Right lobe of liver (tissue), 6 donors: ENCODE measurements at regions not wholly inside any gene's neighbourhood (a gene's known extent, or its start where the extent isn't known, plus 50 kb on each side); places are given as distances from the start of the nearest gene placed in this dataset.

ENCODE experiments used
- ATAC-seq, 4 donors: fragments of 200-7000 bp; cut with Tn5 transposase; one replicate each; pipeline ENCODE4 v1.9.1; 2020; ENCODE audit warnings: mild to moderate bottlenecking in 4 of 4, moderate library complexity in 4 of 4
- DNase-seq, 3 donors: peaks; one replicate each; pipeline ENCODE4 v3.0.0-alpha.2; 2020
- H3K27ac ChIP-seq, 3 donors: fragments of 200-600 bp; one replicate each; pipeline ENCODE4 v1.8.0; 2022
- H3K27me3 ChIP-seq, 2 donors: fragments of 200-600 bp; one replicate each; pipeline ENCODE4 v1.8.0; 2022
- H3K36me3 ChIP-seq, 4 donors: fragments of 200-600 bp; sonication (generic) in 1 of 4; one replicate each; pipeline versions ENCODE4 v1.5.1 to v1.8.0; 2017 to 2022; ENCODE audit warnings: control low read depth in 1 of 4
- H3K4me1 ChIP-seq, 4 donors: fragments of 200-600 bp; sonication (generic) in 1 of 4; one replicate each; pipeline versions ENCODE4 v1.5.1 to v1.8.0; 2017 to 2022; ENCODE audit warnings: control low read depth in 1 of 4
- H3K4me3 ChIP-seq, 3 donors: fragments of 200-600 bp; one replicate each; pipeline ENCODE4 v1.8.0; 2022
- H3K9me3 ChIP-seq, 4 donors: fragments of 200-600 bp; sonication (generic) in 1 of 4; one replicate each; pipeline versions ENCODE4 v1.5.1 to v1.8.0; 2017 to 2022; ENCODE audit warnings: control low read depth in 1 of 4
- POLR2A ChIP-seq: fragments of 450-650 bp; IDR thresholded peaks from one replicate; pipeline ENCODE4 v1.6.1; 2017; ENCODE audit warnings: antibody characterized with exemption, mild to moderate bottlenecking
- WGBS: methylation state at CpG from one replicate; pipeline ENCODE4 v1.1.6; 2018; ENCODE audit warnings: low coverage, low lambda C conversion rate; ENCODE audit not compliant: insufficient coverage; ENCODE audit errors: missing lambda C conversion rate; 5-methylcytosine and 5-hydroxymethylcytosine counted together
- intact Hi-C, 2 donors: fragments of 100-400 bp; cut with DNase I; formaldehyde crosslinking; loops; one replicate each; pipeline versions ENCODE4 v1.11.2 to v1.14.1; 2022
- TF ChIP-seq, protein P1 (sequence below), 4 donors: fragments of 200-600 bp in 3 of 4; fragments of 450-650 bp in 1 of 4; IDR thresholded peaks; one replicate each; pipeline versions ENCODE4 v1.5.1 to v1.8.0; 2016 to 2022; ENCODE audit warnings: antibody characterized with exemption in 4 of 4, mild to moderate bottlenecking in 2 of 4
- donor health status: DM: no; HTN: yes; CAD: no.
- donor health status: DM: no; HTN: no; CAD: no.
- donor health status: DM: no; HTN: no; CAD: no.
- donor health status: DM: no; HTN: yes; CAD: no.
- donor health status: DM: no; HTN: yes; CAD: no.

- ATAC-seq (no peak), DNase-seq (no peak)
- H3K27me3 ChIP-seq: no peaks in the 10 kb centered on the region
- H3K4me3 ChIP-seq: no peak overlapping the region
- intact Hi-C loops: no loop called here
- H3K36me3 ChIP-seq: no peaks in the 10 kb centered on the region
- H3K27ac ChIP-seq: no peak overlapping the region
- WGBS: 67% methylated on average over 6 of the region's 6 CpGs
- no peaks in the 10 kb centered on the region for H3K4me1 ChIP-seq
- TF ChIP-seq POLR2A: no peak
- no peaks in the 10 kb centered on the region for H3K9me3 ChIP-seq
These were observed 484.5 kb upstream of the PRKX start for GRCh38 chrX:4197971-4198370.

DNA sequence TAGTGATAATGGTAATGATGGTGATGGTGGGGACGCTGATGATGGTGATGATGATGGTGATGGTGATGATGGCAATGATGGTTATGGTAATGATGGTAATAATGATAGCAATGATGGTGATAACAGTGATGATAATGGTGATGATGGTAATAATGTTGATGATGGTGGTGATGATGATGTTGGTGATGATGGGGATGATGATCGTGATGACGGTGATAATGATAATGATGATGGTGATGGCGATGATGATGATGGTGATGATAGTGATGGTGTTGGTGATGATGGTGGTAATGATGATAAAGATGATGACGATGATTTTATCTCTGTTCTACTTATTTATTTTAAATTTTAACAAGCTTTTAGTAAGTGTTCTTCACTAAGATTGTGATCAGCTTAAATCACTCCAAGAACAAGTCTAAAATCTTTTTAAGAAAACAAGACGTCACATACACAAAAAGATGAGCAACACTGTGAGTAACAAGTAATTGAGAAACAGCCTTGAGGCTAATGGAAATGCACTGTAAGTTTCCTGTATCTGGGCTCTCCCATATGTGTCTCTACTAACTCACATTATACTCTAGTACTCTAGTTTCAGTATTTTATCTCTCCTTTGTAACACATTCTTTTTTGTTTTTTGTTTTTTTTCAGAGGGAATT lies 480.2 kb upstream of the PRKX start:
- DNase-seq: no peak
- H3K4me3 ChIP-seq: no peak overlapping the region
- TF ChIP-seq, protein P1, sequence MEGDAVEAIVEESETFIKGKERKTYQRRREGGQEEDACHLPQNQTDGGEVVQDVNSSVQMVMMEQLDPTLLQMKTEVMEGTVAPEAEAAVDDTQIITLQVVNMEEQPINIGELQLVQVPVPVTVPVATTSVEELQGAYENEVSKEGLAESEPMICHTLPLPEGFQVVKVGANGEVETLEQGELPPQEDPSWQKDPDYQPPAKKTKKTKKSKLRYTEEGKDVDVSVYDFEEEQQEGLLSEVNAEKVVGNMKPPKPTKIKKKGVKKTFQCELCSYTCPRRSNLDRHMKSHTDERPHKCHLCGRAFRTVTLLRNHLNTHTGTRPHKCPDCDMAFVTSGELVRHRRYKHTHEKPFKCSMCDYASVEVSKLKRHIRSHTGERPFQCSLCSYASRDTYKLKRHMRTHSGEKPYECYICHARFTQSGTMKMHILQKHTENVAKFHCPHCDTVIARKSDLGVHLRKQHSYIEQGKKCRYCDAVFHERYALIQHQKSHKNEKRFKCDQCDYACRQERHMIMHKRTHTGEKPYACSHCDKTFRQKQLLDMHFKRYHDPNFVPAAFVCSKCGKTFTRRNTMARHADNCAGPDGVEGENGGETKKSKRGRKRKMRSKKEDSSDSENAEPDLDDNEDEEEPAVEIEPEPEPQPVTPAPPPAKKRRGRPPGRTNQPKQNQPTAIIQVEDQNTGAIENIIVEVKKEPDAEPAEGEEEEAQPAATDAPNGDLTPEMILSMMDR (IDR thresholded peaks at IDR 0.05): no peak
- no peak for TF ChIP-seq POLR2A
- H3K27ac ChIP-seq: no peak overlapping the region
- intact Hi-C loops: no loop called here
- WGBS: 66% methylated on average over 6 of the region's 6 CpGs
- H3K9me3 ChIP-seq: no peaks in the 10 kb centered on the region
- no peaks in the 10 kb centered on the region for H3K4me1 ChIP-seq
- no peaks in the 10 kb centered on the region for H3K36me3 ChIP-seq
- H3K27me3 ChIP-seq: no peaks in the 10 kb centered on the region
- no peak for ATAC-seq

DNA sequence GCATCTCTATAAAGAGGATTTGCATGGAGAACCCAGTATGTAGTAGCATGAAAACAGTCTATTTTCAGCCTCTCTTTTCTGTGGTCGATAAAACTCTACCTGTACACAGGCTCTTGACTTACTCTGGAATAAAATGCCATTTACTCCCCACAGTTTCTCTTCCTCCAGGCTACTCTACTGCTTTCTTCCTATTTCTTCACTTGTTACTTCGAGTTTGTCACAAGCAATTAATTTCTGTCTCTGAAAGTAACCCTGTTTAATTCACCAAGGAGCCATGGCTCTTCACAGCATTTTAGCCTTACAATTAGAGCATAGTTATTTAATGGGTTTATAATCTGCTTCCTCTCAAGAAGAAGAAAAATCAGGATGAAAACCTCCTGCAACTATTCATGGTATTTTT lies 472.9 kb upstream of the PRKX start:
- no peaks in the 10 kb centered on the region for H3K4me1 ChIP-seq
- WGBS: 17% methylated on average over 2 of the region's 2 CpGs
- H3K27me3 ChIP-seq: no peaks in the 10 kb centered on the region
- ATAC-seq (no peak), DNase-seq (no peak)
- no peak overlapping the region for H3K27ac ChIP-seq
- intact Hi-C loops: no loop called here
- TF ChIP-seq POLR2A: no peak
- TF ChIP-seq, protein P1 (IDR thresholded peaks at IDR 0.05): no peak
- H3K9me3 ChIP-seq: no peaks in the 10 kb centered on the region
- H3K36me3 ChIP-seq: no peaks in the 10 kb centered on the region
- H3K4me3 ChIP-seq: no peak overlapping the region

- TF ChIP-seq, protein P1 (IDR thresholded peaks at IDR 0.05): no peak
- TF ChIP-seq POLR2A: no peak
- Histone ChIP-seq H3K9me3 (no peaks in the 10 kb centered on the region), H3K4me1 (no peaks in the 10 kb centered on the region), H3K27me3 (no peaks in the 10 kb centered on the region), H3K36me3 (no peaks in the 10 kb centered on the region), H3K4me3 (no peak overlapping the region), H3K27ac (no peak overlapping the region)
- 31% methylated on average over 4 of the region's 4 CpGs for WGBS
- ATAC-seq (no peak), DNase-seq (no peak)
- intact Hi-C loops: no loop called here
These were observed 471.6 kb upstream of the PRKX start for GRCh38 chrX:4185086-4185485.

GRCh38 chrX:4182408-4182806 lies 469.0 kb upstream of the PRKX start:
- H3K4me1 ChIP-seq: no peaks in the 10 kb centered on the region
- H3K4me3 ChIP-seq: no peak overlapping the region
- intact Hi-C loops: no loop called here
- H3K27ac ChIP-seq: no peak overlapping the region
- H3K9me3 ChIP-seq: no peaks in the 10 kb centered on the region
- no peak for ATAC-seq
- WGBS: 50% methylated on average over 3 of the region's 3 CpGs
- TF ChIP-seq POLR2A: no peak
- TF ChIP-seq, protein P1 (IDR thresholded peaks at IDR 0.05): no peak
- H3K36me3 ChIP-seq: no peaks in the 10 kb centered on the region
- no peak for DNase-seq
- H3K27me3 ChIP-seq: no peaks in the 10 kb centered on the region
